ENCODE measurements at regions not wholly inside any gene's neighbourhood (a gene's known extent, or its start where the extent isn't known, plus 50 kb on each side); places are given as distances from the start of the nearest gene placed in this dataset.

DNA sequence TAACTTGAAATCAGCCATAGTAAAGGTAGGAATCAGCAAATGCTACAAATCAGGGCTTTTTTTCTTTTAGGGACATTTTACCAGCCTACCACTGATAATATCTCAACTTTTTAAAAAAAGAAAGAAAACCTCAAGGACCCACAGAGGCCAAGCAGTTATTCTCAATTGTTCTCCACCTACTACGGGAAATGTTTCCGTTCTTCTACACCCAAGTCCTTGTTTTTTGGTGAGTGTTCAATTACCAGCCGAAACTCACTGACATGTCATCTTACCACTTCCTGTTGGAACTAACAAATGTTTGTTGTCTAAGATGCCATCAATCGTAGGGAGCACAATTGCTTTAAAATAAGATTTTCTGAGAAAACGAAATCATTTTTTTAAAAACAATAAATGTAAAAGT is 50.2 kb upstream of the CDK1 start:
- DNase-seq, result no peak

GRCh38 chr10:60726257-60726656 is 52.0 kb upstream of the CDK1 start:
- no peak for DNase-seq

- DNase-seq, result no peak
Measured at GRCh38 chr10:60722623-60723022, 55.7 kb upstream of the CDK1 start.

DNA sequence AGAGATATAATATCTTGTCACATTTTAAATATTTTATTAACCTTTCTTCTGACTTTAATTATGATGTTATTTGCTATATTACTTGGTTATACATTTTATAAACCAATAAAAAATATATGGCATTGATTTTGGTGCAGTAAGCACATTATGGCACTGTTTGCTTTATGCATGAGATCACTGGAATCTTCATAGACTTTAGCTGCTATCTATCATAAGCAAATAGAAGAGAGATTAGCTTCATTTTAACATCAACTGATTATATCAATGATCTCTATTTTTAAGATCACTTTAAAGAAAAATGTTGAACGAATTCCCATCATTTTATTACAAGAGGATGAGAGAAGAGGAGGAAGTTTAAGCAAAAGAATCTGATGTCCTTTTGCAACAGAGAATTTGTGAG is 58.6 kb upstream of the CDK1 start:
- DNase-seq, result no peak

GRCh38 chr10:60718886-60719285 is 59.4 kb upstream of the CDK1 start:
- no peak for DNase-seq

GRCh38 chr10:60717852-60718251 is 60.4 kb upstream of the CDK1 start:
- no peak for DNase-seq

- DNase-seq, result no peak
Measured at GRCh38 chr10:60714233-60714632, 64.0 kb upstream of the CDK1 start.

DNA sequence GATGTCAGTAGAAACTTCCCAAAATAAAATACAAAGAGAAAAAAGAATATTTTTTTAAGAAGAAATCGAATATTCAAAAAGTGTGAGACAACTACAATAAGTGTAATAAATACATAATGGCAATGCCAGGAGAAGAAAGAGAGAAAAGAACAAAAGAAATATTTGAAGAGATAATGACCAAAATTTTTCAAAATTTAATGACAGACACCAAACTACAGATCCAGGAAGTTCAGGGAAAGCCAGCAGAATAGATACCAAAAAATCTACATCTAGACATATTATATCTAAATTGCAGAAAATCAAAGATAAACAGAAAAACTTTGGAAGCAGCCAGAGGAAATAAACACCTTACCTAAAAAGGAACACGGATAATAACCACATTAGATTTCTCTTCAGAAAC is 66.8 kb upstream of the CDK1 start:
- no peak for DNase-seq

DNA sequence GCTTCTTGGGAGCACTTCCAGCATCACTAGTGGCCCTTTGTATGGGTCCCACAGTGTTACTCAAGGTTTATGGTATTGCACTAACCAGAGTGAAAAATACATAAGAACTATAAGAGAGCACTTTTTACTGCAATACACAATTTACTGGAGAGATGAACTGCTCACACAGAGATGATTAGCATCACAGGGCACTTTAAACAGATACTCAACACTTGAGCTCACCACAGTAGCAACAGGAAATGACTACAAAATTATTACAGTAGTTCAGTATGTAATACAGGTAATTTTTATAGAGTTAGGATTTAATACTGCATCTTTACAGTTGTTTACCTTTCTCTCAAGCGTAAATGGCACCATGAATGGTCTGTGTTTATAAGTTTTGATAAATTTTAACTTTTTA is 68.2 kb upstream of the CDK1 start:
- DNase-seq, result no peak

DNA sequence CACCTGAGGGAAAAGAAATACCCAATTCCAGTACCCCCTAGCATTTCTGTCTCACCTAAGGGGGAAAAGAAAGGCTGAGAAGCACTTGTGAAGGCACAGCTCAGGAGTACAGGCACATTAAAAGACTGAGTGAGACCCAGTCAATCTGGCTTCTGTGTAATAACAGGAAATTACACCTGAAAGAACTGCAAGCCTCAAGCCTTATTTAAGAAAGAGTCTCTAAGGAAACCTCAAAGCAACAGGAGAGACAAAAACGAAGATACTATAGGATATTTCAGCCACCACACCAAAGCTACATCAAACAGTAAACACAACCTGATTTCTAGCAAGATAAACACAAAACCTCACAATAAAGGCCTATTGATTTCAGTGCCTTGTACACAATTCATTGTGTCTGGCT is 69.6 kb upstream of the CDK1 start:
- no peak for DNase-seq

GRCh38 chr10:60707841-60708240 is 70.4 kb upstream of the CDK1 start:
- no peak for DNase-seq

GRCh38 chr10:60706146-60706545 is 72.1 kb upstream of the CDK1 start:
- DNase-seq, result no peak

- no peak for DNase-seq
Measured at GRCh38 chr10:60705376-60705775, 72.9 kb upstream of the CDK1 start.

DNA sequence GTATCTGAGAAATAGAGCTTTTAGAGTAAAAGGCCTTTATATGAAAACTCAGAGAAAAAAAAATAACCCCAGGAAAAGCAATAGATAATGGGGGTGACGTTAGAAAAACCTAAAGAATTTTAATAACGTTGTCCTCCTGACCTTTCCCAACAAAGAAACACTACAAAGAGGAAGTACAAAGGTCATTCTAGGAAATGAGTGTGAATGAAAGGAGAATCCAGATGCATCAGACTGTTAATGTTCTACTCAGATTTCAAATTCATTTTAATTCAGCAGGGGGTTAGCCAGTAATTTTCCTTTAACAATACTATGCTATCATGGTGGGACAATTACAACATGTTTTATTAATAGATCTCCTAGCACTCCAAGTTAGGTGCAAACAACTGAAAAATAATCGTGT is 73.8 kb upstream of the CDK1 start:
- no peak for DNase-seq

- no peak for DNase-seq
Measured at GRCh38 chr10:60703266-60704041, 74.8 kb upstream of the CDK1 start.

- DNase-seq, result no peak
Measured at GRCh38 chr10:60687679-60688078, 90.6 kb upstream of the CDK1 start.

DNA sequence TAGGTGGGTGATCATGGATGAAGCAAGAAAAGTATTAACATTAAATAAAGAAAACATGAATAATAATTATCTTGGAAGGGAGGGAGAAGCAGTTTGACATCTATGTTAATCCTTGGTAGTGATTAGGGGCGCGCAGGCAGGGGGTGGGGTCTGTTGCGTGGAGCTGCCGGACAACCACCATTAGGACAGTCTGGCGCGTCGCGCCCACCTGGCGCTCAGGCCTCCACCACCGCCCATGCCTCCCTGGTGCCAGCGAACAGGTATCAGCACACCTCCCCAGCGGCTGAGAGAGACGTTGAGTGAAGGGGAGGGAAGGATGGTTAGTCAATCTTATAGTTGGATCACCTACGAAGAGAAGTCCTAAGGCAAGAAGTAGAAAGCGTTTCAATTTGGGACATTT is 94.2 kb upstream of the CDK1 start:
- DNase-seq, result no peak

DNA sequence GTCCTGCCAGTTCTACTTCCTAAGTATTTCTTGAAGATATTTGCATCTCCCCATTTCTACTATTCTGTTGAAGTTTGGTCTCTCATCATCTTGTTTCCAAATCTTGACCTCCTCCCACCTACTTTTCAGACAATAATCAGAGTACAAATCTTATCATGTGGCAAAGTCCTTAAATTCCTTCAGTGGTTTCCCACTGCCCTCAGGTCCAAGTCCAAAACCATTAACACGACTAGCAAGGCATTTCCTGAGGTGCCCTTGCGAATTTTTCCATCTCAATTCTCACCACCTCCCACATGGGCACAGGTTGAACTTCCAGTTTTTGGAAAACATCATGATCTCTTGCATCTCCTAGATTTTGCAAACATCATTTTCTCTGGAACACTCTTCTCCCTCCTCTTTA is 97.2 kb upstream of the CDK1 start:
- no peak for DNase-seq

GRCh38 chr10:60679388-60679990 is 98.8 kb upstream of the CDK1 start:
- no peak for DNase-seq

DNA sequence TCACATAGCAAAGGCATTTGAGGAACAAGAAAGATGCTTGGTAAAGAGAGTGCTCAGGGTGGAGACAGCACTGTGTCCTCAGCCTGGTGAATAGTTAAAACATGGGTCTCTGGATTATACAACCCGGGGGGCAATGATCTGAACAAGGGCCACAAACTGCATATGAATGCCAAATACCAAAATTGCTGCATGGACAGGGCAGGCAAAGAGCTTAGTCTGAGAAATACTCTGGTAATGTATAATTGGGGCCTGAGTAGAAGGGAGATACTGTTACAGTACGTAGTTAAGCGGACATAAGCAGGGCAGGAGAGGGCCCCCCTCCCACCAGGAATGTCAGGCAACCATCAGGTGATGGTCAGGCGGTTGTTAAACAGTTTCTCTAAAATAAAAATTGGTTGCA is 99.3 kb upstream of the CDK1 start:
- no peak for DNase-seq

DNA sequence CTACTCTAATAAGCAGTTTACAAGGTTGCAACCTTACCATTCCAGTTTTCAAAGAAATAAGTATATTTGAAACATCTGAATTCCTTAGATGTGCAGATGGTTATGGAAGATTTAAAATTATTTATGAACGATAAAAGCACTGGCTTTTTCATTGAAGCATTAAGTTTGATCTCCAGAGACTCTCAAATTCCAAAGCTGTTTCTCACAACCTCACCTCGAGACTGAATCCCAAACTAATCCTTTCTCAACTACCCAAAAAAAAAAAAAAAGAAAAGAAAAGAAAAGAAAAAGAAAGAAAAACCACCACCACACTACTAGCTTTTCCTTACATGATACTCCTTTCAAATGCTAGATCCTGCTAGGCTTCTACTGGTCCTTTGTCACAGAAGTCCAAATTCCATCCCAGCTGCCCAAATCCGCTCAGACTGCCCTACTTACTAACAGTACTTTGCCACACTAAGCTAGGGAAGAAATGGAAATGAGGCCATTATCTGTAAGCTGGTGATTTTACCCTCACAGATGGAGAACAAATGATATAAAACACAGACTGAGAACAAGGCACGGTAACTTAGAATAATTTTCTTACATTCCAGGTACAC is 100.6 kb upstream of the CDK1 start:
- DNase-seq, result no peak

- DNase-seq, result no peak
Measured at GRCh38 chr10:60675236-60675635, 103.0 kb upstream of the CDK1 start.

DNA sequence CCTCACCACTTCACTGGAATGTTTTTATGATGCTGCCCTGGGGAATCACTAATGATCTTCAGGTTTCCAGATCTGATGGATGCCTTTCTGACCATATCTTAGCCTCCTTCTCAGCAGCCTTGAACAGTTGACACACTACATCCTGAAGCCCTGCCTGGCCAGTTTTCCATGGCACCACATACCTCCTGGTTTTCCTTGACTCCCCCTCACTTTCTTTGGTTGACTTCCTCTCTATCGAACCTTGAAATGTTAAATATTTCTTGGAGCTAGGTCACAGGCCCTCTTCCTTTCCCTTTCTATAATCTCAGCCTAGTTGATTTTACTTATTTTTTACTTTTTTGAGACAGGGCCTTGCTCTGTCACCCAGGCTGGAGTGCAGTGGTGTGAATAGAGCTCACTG is 108.8 kb upstream of the CDK1 start:
- DNase-seq, result no peak

- DNase-seq, result peak; percentile 74 to 84 (median 83)
Measured at GRCh38 chr10:60666221-60666620, 112.1 kb upstream of the CDK1 start.

DNA sequence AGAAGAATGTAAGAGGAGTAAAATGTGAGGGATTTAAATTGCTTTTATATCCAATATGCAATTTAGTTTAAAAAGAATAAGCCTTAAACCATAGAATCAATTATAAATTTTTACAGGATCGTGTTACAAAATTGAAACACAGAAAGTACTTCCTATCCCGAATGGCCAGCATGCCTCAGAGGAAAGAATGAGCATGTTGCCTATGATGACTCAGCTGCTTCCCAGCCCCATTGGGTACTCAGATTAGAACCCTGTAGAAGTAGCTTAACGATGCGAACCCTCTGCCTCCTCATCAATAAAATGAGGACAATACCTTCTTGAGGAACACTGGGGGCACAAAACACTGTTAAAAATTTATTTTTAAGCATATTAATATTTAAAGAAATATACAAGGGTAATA is 113.4 kb upstream of the CDK1 start:
- peak; percentile 17 to 33 (median 32) for DNase-seq

All from suppressor macrophage treated with lipopolysaccharide for 1 hour (primary cell).